ENCODE measurements at regions not wholly inside any gene's neighbourhood (a gene's known extent, or its start where the extent isn't known, plus 50 kb on each side); places are given as distances from the start of the nearest gene placed in this dataset.

GRCh38 chr10:57993302-57993701, 274.4 kb downstream of the IPMK start:
- no peaks in the 10 kb centered on the region for H3K36me3 ChIP-seq
- H3K27ac ChIP-seq = no peak overlapping the region
- no peaks in the 10 kb centered on the region for H3K9me3 ChIP-seq
- no peaks in the 10 kb centered on the region for H3K4me1 ChIP-seq
- DNase-seq = no peak
- no peak overlapping the region for H3K4me3 ChIP-seq
- H3K27me3 ChIP-seq = no peaks in the 10 kb centered on the region
- no peak for TF ChIP-seq CTCF (IDR thresholded peaks at IDR 0.05)
- intact Hi-C loops (cut with DNase I; ENCODE audit: low total_unique reads) = no loop called here

DNA sequence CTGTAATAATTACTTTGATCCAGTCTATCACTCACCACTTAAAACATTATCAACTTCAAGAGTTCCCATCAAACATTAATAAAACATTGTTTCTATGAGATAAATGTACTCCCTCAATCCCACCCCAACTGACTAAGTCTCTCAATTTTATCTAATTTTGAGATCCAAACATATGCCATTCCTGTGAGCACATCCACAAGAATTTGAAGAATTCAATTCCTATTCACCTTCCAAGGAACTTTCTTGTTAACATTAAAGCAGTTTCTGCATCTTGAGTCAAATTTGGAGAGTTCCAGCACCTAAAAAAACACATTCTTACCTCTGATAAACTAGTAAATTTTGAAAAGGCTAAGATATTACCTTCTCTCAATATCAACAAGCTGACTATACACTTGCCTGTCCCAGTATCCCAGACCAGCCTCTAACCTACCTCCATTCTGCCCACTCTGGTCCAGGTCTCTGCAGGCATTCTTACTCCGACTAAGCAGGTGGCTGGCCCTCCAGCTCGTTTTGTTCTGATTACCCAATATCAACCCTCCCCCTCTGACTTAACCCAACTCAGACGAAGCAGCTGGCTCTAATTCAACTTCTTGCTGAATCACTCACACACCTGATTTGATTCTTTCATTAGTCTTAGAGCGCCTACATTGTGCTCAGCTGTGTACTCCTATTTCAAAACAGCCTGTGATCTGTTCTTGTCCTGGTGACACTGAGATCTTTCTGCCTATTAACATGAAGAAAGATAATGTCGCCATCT, 275.2 kb downstream of the IPMK start:
- Histone ChIP-seq H3K27me3 (no peaks in the 10 kb centered on the region), H3K4me1 (no peaks in the 10 kb centered on the region), H3K27ac (no peak overlapping the region), H3K4me3 (no peak overlapping the region), H3K9me3 (no peaks in the 10 kb centered on the region), H3K36me3 (no peaks in the 10 kb centered on the region)
- DNase-seq = no peak
- intact Hi-C loops (cut with DNase I; ENCODE audit: low total_unique reads) = no loop called here
- no peak for TF ChIP-seq CTCF (IDR thresholded peaks at IDR 0.05)

DNA sequence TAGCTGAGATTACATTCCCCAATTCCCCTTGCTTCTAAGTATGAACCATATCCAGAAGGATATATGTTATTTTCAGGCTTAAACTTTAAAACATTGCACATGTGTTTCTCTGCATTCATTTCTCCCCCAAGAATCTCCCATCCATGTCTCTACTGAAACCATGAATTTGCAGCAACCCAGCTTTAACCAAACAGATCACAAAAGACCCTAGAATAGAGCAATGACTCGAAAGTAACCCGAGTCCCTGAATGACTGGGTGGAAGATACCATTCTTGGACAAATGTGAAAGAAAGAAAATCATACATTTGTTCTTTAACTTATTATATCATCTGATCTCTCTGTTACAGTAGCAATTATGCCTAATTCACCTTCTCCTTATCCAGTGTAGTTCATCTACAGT, 278.7 kb downstream of the IPMK start:
- no peak overlapping the region for H3K4me3 ChIP-seq
- TF ChIP-seq CTCF (IDR thresholded peaks at IDR 0.05) = no peak
- H3K9me3 ChIP-seq = no peaks in the 10 kb centered on the region
- DNase-seq = no peak
- H3K27ac ChIP-seq = no peak overlapping the region
- no peaks in the 10 kb centered on the region for H3K4me1 ChIP-seq
- intact Hi-C loops (cut with DNase I; ENCODE audit: low total_unique reads) = no loop called here
- H3K27me3 ChIP-seq = no peaks in the 10 kb centered on the region
- H3K36me3 ChIP-seq = no peaks in the 10 kb centered on the region

- no peaks in the 10 kb centered on the region for H3K36me3 ChIP-seq
- TF ChIP-seq CTCF (IDR thresholded peaks at IDR 0.05) = no peak
- no peak overlapping the region for H3K27ac ChIP-seq
- intact Hi-C loops (cut with DNase I; ENCODE audit: low total_unique reads) = no loop called here
- no peaks in the 10 kb centered on the region for H3K4me1 ChIP-seq
- no peak for DNase-seq
- H3K4me3 ChIP-seq = no peak overlapping the region
- H3K9me3 ChIP-seq = no peaks in the 10 kb centered on the region
- no peaks in the 10 kb centered on the region for H3K27me3 ChIP-seq
Observed at GRCh38 chr10:57987055-57987721, 280.5 kb downstream of the IPMK start.

GRCh38 chr10:57986422-57986821, 281.3 kb downstream of the IPMK start:
- DNase-seq = no peak
- no peak overlapping the region for H3K27ac ChIP-seq
- H3K4me1 ChIP-seq = no peaks in the 10 kb centered on the region
- intact Hi-C loops (cut with DNase I; ENCODE audit: low total_unique reads) = no loop called here
- TF ChIP-seq CTCF (IDR thresholded peaks at IDR 0.05) = no peak
- no peaks in the 10 kb centered on the region for H3K9me3 ChIP-seq
- H3K36me3 ChIP-seq = no peaks in the 10 kb centered on the region
- no peaks in the 10 kb centered on the region for H3K27me3 ChIP-seq
- no peak overlapping the region for H3K4me3 ChIP-seq

Data from tibial artery (tissue), 4 donors.